Mesothelial cell of epicardium (in vitro differentiated cells): ENCODE measurements at regions not wholly inside any gene's neighbourhood (a gene's known extent, or its start where the extent isn't known, plus 50 kb on each side); places are given as distances from the start of the nearest gene placed in this dataset.
"Not testable (repeated sequence)": the region's sequence is repeated elsewhere in the genome, so short reads cannot be mapped to it uniquely, and the experiment has no call there.

ENCODE experiments used
- DNase-seq, 2 experiments: peaks; one replicate each; pipeline ENCODE4 v3.0.0; 2021; ENCODE audit warnings: low spot score in 2 of 2; ENCODE audit not compliant: unreplicated experiment in 2 of 2
- H3K27ac Mint-ChIP-seq: 2 replicates; pipeline ENCODE4 v1.8.0; 2021; ENCODE audit warnings: mixed read lengths
- H3K27me3 Mint-ChIP-seq: 2 replicates; pipeline ENCODE4 v1.8.0; 2021; ENCODE audit warnings: low read depth, mixed read lengths
- H3K36me3 Mint-ChIP-seq: 2 replicates; pipeline ENCODE4 v1.8.0; 2021; ENCODE audit warnings: mixed read lengths
- H3K4me1 Mint-ChIP-seq: 2 replicates; pipeline ENCODE4 v1.8.0; 2021; ENCODE audit warnings: mixed read lengths
- H3K4me3 Mint-ChIP-seq: 2 replicates; pipeline ENCODE4 v1.8.0; 2021; ENCODE audit warnings: mild to moderate bottlenecking, moderate library complexity, mixed read lengths
- H3K9me3 Mint-ChIP-seq: 2 replicates; pipeline ENCODE4 v1.8.0; 2021; ENCODE audit warnings: mixed read lengths
- CTCF ChIP-seq: fragments of 200-600 bp; sonication (generic); IDR thresholded peaks from one replicate; pipeline ENCODE4 v1.5.0; 2021; ENCODE audit warnings: antibody characterized with exemption; ENCODE audit not compliant: unreplicated experiment

GRCh38 chr13:81874681-81875661 lies 1534.0 kb upstream of the SPRY2 start:
- DNase-seq, result no peak
- Mint-ChIP-seq H3K27ac (no peak overlapping the region), H3K36me3 (no peaks in the 10 kb centered on the region), H3K9me3 (peaks cover 3% of the 10 kb centered on the region), H3K27me3 (no peaks in the 10 kb centered on the region), H3K4me3 (no peak overlapping the region), H3K4me1 (no peaks in the 10 kb centered on the region)
- no peak for TF ChIP-seq CTCF

- no peak for TF ChIP-seq CTCF
- Mint-ChIP-seq H3K9me3 (peaks cover 5% of the 10 kb centered on the region), H3K27me3 (no peaks in the 10 kb centered on the region), H3K36me3 (no peaks in the 10 kb centered on the region), H3K4me3 (no peak overlapping the region), H3K4me1 (no peaks in the 10 kb centered on the region), H3K27ac (no peak overlapping the region)
- DNase-seq, result no peak
These were observed 1533.3 kb upstream of the SPRY2 start for GRCh38 chr13:81874253-81874652.

- Mint-ChIP-seq H3K27ac (no peak overlapping the region), H3K36me3 (no peaks in the 10 kb centered on the region), H3K27me3 (no peaks in the 10 kb centered on the region), H3K4me1 (no peaks in the 10 kb centered on the region), H3K9me3 (peaks cover 10% of the 10 kb centered on the region), H3K4me3 (no peak overlapping the region)
- no peak for DNase-seq
- peak; percentile 24 for TF ChIP-seq CTCF
These were observed 1531.7 kb upstream of the SPRY2 start for GRCh38 chr13:81872581-81872980.

- H3K9me3 Mint-ChIP-seq, result peaks cover 16% of the 10 kb centered on the region
- not testable (repeated sequence) for H3K4me3 Mint-ChIP-seq, H3K4me1 Mint-ChIP-seq, H3K27me3 Mint-ChIP-seq, DNase-seq, H3K36me3 Mint-ChIP-seq, H3K27ac Mint-ChIP-seq
These were observed 1530.9 kb upstream of the SPRY2 start for GRCh38 chr13:81871751-81872325.

- DNase-seq, result no peak
- H3K4me3 Mint-ChIP-seq, result no peak overlapping the region
- H3K9me3 Mint-ChIP-seq, result no peaks in the 10 kb centered on the region
- no peaks in the 10 kb centered on the region for H3K27me3 Mint-ChIP-seq
- H3K4me1 Mint-ChIP-seq, result no peaks in the 10 kb centered on the region
- no peak overlapping the region for H3K27ac Mint-ChIP-seq
- no peak for TF ChIP-seq CTCF
- H3K36me3 Mint-ChIP-seq, result no peaks in the 10 kb centered on the region
These were observed 1507.4 kb upstream of the SPRY2 start for GRCh38 chr13:81848291-81848690.

GRCh38 chr13:81846771-81847170 lies 1505.8 kb upstream of the SPRY2 start:
- no peaks in the 10 kb centered on the region for H3K9me3 Mint-ChIP-seq
- no peak overlapping the region for H3K27ac Mint-ChIP-seq
- H3K36me3 Mint-ChIP-seq, result no peaks in the 10 kb centered on the region
- TF ChIP-seq CTCF, result no peak
- H3K27me3 Mint-ChIP-seq, result no peaks in the 10 kb centered on the region
- H3K4me1 Mint-ChIP-seq, result no peaks in the 10 kb centered on the region
- no peak overlapping the region for H3K4me3 Mint-ChIP-seq
- DNase-seq, result no peak
